IMR-90 (cell line): ENCODE measurements at regions not wholly inside any gene's neighbourhood (a gene's known extent, or its start where the extent isn't known, plus 50 kb on each side); places are given as distances from the start of the nearest gene placed in this dataset.
"Not testable (repeated sequence)": the region's sequence is repeated elsewhere in the genome, so short reads cannot be mapped to it uniquely, and the experiment has no call there.

Experiments used
- BHLHE40 ChIP-seq: fragments of 150-350 bp; IDR thresholded peaks from 2 replicates; pipeline ENCODE4 v1.6.1; 2016; ENCODE audit warnings: mild to moderate bottlenecking, low read depth, low read length
- CTCF ChIP-seq: conservative IDR thresholded peaks from 2 replicates; pipeline ENCODE4 v1.5.1; 2012; ENCODE audit warnings: mild to moderate bottlenecking, low read depth, low read length, improper control_type of control experiment
- NFE2L2 ChIP-seq: fragments of 150-350 bp; IDR thresholded peaks from 2 replicates; pipeline ENCODE4 v1.6.1; 2016; ENCODE audit warnings: low read depth, mild to moderate bottlenecking, low read length
- POLR2A ChIP-seq: IDR thresholded peaks from 2 replicates; pipeline ENCODE4 v1.6.1; 2012; ENCODE audit warnings: mild to moderate bottlenecking, low read depth, low read length
- RAD21 ChIP-seq: IDR thresholded peaks from 2 replicates; pipeline ENCODE4 v1.6.1; 2012; ENCODE audit warnings: low read length, improper control_type of control experiment
- RCOR1 ChIP-seq: IDR thresholded peaks from 2 replicates; pipeline ENCODE4 v1.6.1; 2012; ENCODE audit warnings: mild to moderate bottlenecking, low read length, improper control_type of control experiment; ENCODE audit not compliant: insufficient replicate concordance

DNA sequence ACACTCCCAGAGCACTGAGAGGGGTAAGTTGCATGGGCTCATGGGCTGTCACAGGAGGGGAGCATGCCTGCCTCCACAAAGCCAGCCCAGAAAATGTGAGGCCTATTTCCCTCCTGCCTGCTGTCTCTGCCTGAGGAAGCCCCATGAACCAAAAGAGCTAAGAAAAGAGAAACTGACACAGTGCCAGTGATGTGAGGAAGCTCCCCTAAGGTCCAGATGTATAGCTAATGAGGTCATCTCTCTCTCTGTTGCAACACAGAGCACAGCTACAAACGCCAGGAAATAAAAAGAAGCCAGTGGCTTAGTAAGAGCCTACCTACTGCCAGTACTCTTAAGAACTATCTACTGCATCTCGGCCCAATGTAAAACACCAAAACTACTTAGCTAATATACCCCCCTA is 653.5 kb downstream of the NAP1L3 start:
- not testable (repeated sequence) for TF ChIP-seq NFE2L2, CTCF, BHLHE40, RAD21, POLR2A, RCOR1
